DND-41 (cell line): ENCODE measurements at regions not wholly inside any gene's neighbourhood (a gene's known extent, or its start where the extent isn't known, plus 50 kb on each side); places are given as distances from the start of the nearest gene placed in this dataset.

Experiments used
- ATAC-seq: fragments of 200-7000 bp; cut with Tn5 transposase; 3 replicates; pipeline ENCODE4 v1.9.1; 2021; ENCODE audit warnings: low read depth; ENCODE audit not compliant: insufficient read depth
- DNase-seq: peaks from one replicate; pipeline ENCODE4 v3.0.0-alpha.2; 2020
- H2AFZ ChIP-seq: 2 replicates; pipeline ENCODE4 v1.6.0; 2012; ENCODE audit warnings: low read depth, low read length
- H3K27ac ChIP-seq: 2 replicates; pipeline ENCODE4 v1.5.1; 2012; ENCODE audit warnings: low read length, inconsistent platforms
- H3K27me3 ChIP-seq: fragments of 200-600 bp; sonication (generic); 2 replicates; pipeline ENCODE4 v1.6.0; 2012; ENCODE audit warnings: low read length, mild to moderate bottlenecking, inconsistent platforms; ENCODE audit not compliant: insufficient read depth, poor library complexity
- H3K36me3 ChIP-seq: 2 replicates; pipeline ENCODE4 v1.5.1; 2012; ENCODE audit warnings: low read length, inconsistent platforms; ENCODE audit not compliant: insufficient read depth
- H3K4me1 ChIP-seq: 2 replicates; pipeline ENCODE4 v1.5.1; 2012; ENCODE audit warnings: mild to moderate bottlenecking, low read length; ENCODE audit not compliant: insufficient read depth
- H3K4me2 ChIP-seq: 2 replicates; pipeline ENCODE4 v1.6.0; 2012; ENCODE audit warnings: mild to moderate bottlenecking, moderate library complexity, low read length, inconsistent platforms; ENCODE audit not compliant: insufficient read depth
- H3K4me3 ChIP-seq, 2 experiments: fragments of 200-600 bp in 1 of 2; shearing (Covaris generic) in 1 of 2; 2 replicates each; pipeline ENCODE4 v1.5.1; 2012 to 2016; ENCODE audit warnings: inconsistent platforms in 2 of 2, low read length in 2 of 2, mild to moderate bottlenecking in 2 of 2, low read depth in 1 of 2, moderate library complexity in 1 of 2
- H3K79me2 ChIP-seq: 2 replicates; pipeline ENCODE4 v1.6.0; 2012; ENCODE audit warnings: low read length, inconsistent platforms; ENCODE audit not compliant: insufficient read depth
- H3K9ac ChIP-seq: 2 replicates; pipeline ENCODE4 v1.6.0; 2012; ENCODE audit warnings: low read depth, mild to moderate bottlenecking, inconsistent platforms, low read length, moderate library complexity
- H3K9me3 ChIP-seq: 2 replicates; pipeline ENCODE4 v1.5.1; 2012; ENCODE audit warnings: low read length, moderate library complexity, mild to moderate bottlenecking, inconsistent platforms; ENCODE audit not compliant: insufficient read depth, severe bottlenecking
- H4K20me1 ChIP-seq: 2 replicates; pipeline ENCODE4 v1.6.0; 2012; ENCODE audit warnings: low read length; ENCODE audit not compliant: insufficient read depth
- EZH2 ChIP-seq: IDR thresholded peaks from 3 replicates; pipeline ENCODE4 v1.6.1; 2012; ENCODE audit warnings: borderline replicate concordance, low read depth, mild to moderate bottlenecking, moderate library complexity, low read length, inconsistent platforms; ENCODE audit not compliant: severe bottlenecking
- TF ChIP-seq, protein P1 (sequence below): IDR thresholded peaks from 2 replicates; pipeline ENCODE4 v1.5.1; 2012; ENCODE audit warnings: borderline replicate concordance, low read length, moderate library complexity, mild to moderate bottlenecking; ENCODE audit not compliant: poor library complexity, severe bottlenecking; ENCODE audit errors: extremely low read depth

DNA sequence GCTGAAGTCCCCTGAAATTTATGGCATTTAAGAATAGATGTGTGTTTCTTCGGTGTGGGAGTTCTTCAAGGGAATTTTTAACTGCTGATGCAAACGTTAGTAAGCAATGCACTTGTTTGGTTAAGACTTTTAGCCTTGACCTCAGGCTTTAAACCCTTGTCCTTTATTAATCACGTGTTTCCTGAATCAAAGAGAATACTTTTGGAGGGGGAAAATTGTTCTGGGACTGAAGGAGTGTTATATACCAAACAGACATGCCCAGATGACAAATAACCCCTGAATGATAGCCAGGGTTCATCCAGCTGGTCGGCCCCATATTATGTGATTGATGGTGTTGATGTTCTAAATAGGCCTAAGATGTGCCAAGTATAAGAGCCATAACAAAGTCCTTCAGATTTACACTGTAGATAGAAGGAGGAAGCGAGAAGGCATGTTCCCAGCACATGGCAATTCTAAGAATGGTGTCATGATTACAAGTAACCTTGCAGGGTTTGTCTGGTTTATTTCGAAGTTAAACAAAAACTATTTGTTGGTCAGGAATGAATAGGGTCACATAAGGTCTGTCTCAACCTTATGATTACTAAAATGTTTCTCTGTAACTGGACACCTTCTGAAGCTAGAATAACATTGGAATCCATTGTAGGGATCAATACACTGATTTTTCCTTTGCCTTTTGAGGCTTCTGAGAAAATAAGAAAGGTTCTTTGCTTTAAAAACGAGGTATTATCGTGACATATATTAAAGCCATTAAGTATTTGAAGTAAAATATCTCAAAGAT, 124.2 kb upstream of the SEM1 start:
- no peaks in the 10 kb centered on the region for H3K9me3 ChIP-seq
- H4K20me1 ChIP-seq, result no peaks in the 10 kb centered on the region
- TF ChIP-seq EZH2, result no peak
- no peak overlapping the region for H3K4me2 ChIP-seq
- H3K27ac ChIP-seq, result no peak overlapping the region
- peaks cover 32% of the 10 kb centered on the region for H3K4me1 ChIP-seq
- H3K9ac ChIP-seq, result no peak overlapping the region
- no peaks in the 10 kb centered on the region for H3K36me3 ChIP-seq
- no peak for DNase-seq
- no peak overlapping the region for H2AFZ ChIP-seq
- no peaks in the 10 kb centered on the region for H3K27me3 ChIP-seq
- no peak for ATAC-seq
- no peak overlapping the region for H3K4me3 ChIP-seq
- no peaks in the 10 kb centered on the region for H3K79me2 ChIP-seq

DNA sequence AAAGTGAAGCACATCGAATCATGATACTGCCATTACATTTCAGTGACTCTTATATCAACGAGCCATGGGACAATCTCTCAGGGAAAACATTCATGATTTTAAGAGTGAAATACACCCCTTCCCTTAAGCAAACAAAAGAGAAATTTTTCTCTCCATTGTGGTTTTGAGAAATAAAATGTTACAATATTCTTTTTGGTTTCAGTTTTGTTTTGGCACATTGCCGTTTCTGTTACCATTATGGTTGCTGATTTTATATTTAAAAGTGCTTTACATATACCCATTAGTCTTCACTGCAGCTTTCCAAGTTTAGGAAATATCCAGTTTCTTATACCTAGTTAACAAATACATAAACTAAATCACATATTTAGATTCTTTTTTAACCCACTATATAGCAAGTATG, 126.8 kb upstream of the SEM1 start:
- DNase-seq (no peak), ATAC-seq (no peak)
- Histone ChIP-seq H3K4me2 (peak overlapping the region; percentile 57; the same call in 1 of the 2 replicates), H4K20me1 (no peaks in the 10 kb centered on the region), H2AFZ (peak overlapping the region; percentile 51; the same call in 1 of the 2 replicates), H3K4me3 (peak overlapping the region in 1 of 2 experiments; percentile 41; a peak in 2 of 4 replicates), H3K9ac (no peak overlapping the region), H3K36me3 (no peaks in the 10 kb centered on the region), H3K9me3 (no peaks in the 10 kb centered on the region), H3K27me3 (no peaks in the 10 kb centered on the region), H3K79me2 (no peaks in the 10 kb centered on the region), H3K27ac (no peak overlapping the region), H3K4me1 (peaks cover 37% of the 10 kb centered on the region)
- TF ChIP-seq, protein P1, sequence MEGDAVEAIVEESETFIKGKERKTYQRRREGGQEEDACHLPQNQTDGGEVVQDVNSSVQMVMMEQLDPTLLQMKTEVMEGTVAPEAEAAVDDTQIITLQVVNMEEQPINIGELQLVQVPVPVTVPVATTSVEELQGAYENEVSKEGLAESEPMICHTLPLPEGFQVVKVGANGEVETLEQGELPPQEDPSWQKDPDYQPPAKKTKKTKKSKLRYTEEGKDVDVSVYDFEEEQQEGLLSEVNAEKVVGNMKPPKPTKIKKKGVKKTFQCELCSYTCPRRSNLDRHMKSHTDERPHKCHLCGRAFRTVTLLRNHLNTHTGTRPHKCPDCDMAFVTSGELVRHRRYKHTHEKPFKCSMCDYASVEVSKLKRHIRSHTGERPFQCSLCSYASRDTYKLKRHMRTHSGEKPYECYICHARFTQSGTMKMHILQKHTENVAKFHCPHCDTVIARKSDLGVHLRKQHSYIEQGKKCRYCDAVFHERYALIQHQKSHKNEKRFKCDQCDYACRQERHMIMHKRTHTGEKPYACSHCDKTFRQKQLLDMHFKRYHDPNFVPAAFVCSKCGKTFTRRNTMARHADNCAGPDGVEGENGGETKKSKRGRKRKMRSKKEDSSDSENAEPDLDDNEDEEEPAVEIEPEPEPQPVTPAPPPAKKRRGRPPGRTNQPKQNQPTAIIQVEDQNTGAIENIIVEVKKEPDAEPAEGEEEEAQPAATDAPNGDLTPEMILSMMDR, result no peak
- no peak for TF ChIP-seq EZH2

DNA sequence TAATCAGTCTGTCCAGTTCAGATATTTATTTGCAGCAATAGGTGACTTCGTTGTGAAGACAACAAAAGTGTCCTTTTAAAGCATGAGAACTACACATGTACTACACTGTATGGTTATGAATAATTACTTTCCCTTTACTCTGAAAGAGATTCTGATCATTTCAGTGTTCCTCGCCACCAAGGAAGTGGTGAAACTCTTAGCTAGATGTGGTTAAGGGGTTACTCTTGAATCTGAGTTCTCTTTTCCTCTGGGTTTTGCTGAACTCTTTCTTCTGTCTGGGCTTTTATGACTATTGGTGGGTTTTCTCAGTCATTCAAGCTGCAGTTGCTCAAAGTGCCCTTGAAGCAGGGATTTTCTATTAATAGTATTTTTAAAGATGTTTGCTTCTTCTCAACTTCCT, 127.9 kb upstream of the SEM1 start:
- Histone ChIP-seq H4K20me1 (no peaks in the 10 kb centered on the region), H3K36me3 (no peaks in the 10 kb centered on the region), H3K4me1 (peaks cover 37% of the 10 kb centered on the region), H3K27ac (peak overlapping the region; percentile 61; the same call in 1 of the 2 replicates), H3K4me2 (peak overlapping the region; percentile 57), H3K27me3 (no peaks in the 10 kb centered on the region), H3K79me2 (no peaks in the 10 kb centered on the region), H3K9me3 (no peaks in the 10 kb centered on the region), H3K9ac (no peak overlapping the region), H2AFZ (no peak overlapping the region), H3K4me3 (0 out of 4 replicates have a peak overlapping the region, but pooled peaks of 1 of the 2 experiments have one; percentile 41)
- TF ChIP-seq EZH2, result no peak
- TF ChIP-seq, protein P1, result no peak
- peak; percentile 52 for DNase-seq
- ATAC-seq, result peak; percentile 97

DNA sequence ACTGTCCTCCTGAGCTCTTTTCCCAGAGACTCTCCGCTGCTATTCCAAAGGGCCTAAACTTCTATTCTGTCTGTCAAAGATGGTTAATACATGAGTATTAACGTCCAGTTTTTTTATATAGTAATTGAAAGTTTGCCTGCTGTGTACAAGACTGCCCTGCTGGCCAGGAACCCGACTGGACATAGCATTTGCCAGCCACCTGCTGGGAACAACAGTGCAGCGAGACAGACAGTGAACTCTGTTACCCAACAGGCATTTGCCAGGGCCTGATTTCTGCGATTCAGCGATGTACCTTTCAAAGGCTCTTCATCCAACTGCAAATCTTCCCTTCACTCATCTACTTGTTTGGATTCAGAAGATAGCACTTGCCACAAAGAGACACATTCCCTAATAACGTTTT, 128.8 kb upstream of the SEM1 start:
- H3K27me3 ChIP-seq, result no peaks in the 10 kb centered on the region
- H2AFZ ChIP-seq, result no peak overlapping the region
- no peaks in the 10 kb centered on the region for H3K79me2 ChIP-seq
- H3K27ac ChIP-seq, result no peak overlapping the region
- TF ChIP-seq EZH2, result no peak
- TF ChIP-seq, protein P1, result no peak
- peaks cover 37% of the 10 kb centered on the region for H3K4me1 ChIP-seq
- no peaks in the 10 kb centered on the region for H4K20me1 ChIP-seq
- no peak for ATAC-seq
- H3K36me3 ChIP-seq, result no peaks in the 10 kb centered on the region
- no peaks in the 10 kb centered on the region for H3K9me3 ChIP-seq
- H3K4me3 ChIP-seq, result no peak overlapping the region
- H3K4me2 ChIP-seq, result peak overlapping the region; percentile 30; the same call in 1 of the 2 replicates
- no peak overlapping the region for H3K9ac ChIP-seq
- no peak for DNase-seq
